DND-41 (cell line): ENCODE measurements at regions not wholly inside any gene's neighbourhood (a gene's known extent, or its start where the extent isn't known, plus 50 kb on each side); places are given as distances from the start of the nearest gene placed in this dataset.

Experiments
- ATAC-seq: fragments of 200-7000 bp; cut with Tn5 transposase; 3 replicates; pipeline ENCODE4 v1.9.1; 2021; ENCODE audit warnings: low read depth; ENCODE audit not compliant: insufficient read depth
- DNase-seq: peaks from one replicate; pipeline ENCODE4 v3.0.0-alpha.2; 2020
- H2AFZ ChIP-seq: 2 replicates; pipeline ENCODE4 v1.6.0; 2012; ENCODE audit warnings: low read depth, low read length
- H3K27ac ChIP-seq: 2 replicates; pipeline ENCODE4 v1.5.1; 2012; ENCODE audit warnings: low read length, inconsistent platforms
- H3K27me3 ChIP-seq: fragments of 200-600 bp; sonication (generic); 2 replicates; pipeline ENCODE4 v1.6.0; 2012; ENCODE audit warnings: low read length, mild to moderate bottlenecking, inconsistent platforms; ENCODE audit not compliant: insufficient read depth, poor library complexity
- H3K36me3 ChIP-seq: 2 replicates; pipeline ENCODE4 v1.5.1; 2012; ENCODE audit warnings: low read length, inconsistent platforms; ENCODE audit not compliant: insufficient read depth
- H3K4me1 ChIP-seq: 2 replicates; pipeline ENCODE4 v1.5.1; 2012; ENCODE audit warnings: mild to moderate bottlenecking, low read length; ENCODE audit not compliant: insufficient read depth
- H3K4me2 ChIP-seq: 2 replicates; pipeline ENCODE4 v1.6.0; 2012; ENCODE audit warnings: mild to moderate bottlenecking, moderate library complexity, low read length, inconsistent platforms; ENCODE audit not compliant: insufficient read depth
- H3K4me3 ChIP-seq, 2 experiments: fragments of 200-600 bp in 1 of 2; shearing (Covaris generic) in 1 of 2; 2 replicates each; pipeline ENCODE4 v1.5.1; 2012 to 2016; ENCODE audit warnings: inconsistent platforms in 2 of 2, low read length in 2 of 2, mild to moderate bottlenecking in 2 of 2, low read depth in 1 of 2, moderate library complexity in 1 of 2
- H3K79me2 ChIP-seq: 2 replicates; pipeline ENCODE4 v1.6.0; 2012; ENCODE audit warnings: low read length, inconsistent platforms; ENCODE audit not compliant: insufficient read depth
- H3K9ac ChIP-seq: 2 replicates; pipeline ENCODE4 v1.6.0; 2012; ENCODE audit warnings: low read depth, mild to moderate bottlenecking, inconsistent platforms, low read length, moderate library complexity
- H3K9me3 ChIP-seq: 2 replicates; pipeline ENCODE4 v1.5.1; 2012; ENCODE audit warnings: low read length, moderate library complexity, mild to moderate bottlenecking, inconsistent platforms; ENCODE audit not compliant: insufficient read depth, severe bottlenecking
- H4K20me1 ChIP-seq: 2 replicates; pipeline ENCODE4 v1.6.0; 2012; ENCODE audit warnings: low read length; ENCODE audit not compliant: insufficient read depth
- EZH2 ChIP-seq: IDR thresholded peaks from 3 replicates; pipeline ENCODE4 v1.6.1; 2012; ENCODE audit warnings: borderline replicate concordance, low read depth, mild to moderate bottlenecking, moderate library complexity, low read length, inconsistent platforms; ENCODE audit not compliant: severe bottlenecking
- TF ChIP-seq, protein P1 (sequence below): IDR thresholded peaks from 2 replicates; pipeline ENCODE4 v1.5.1; 2012; ENCODE audit warnings: borderline replicate concordance, low read length, moderate library complexity, mild to moderate bottlenecking; ENCODE audit not compliant: poor library complexity, severe bottlenecking; ENCODE audit errors: extremely low read depth

DNA sequence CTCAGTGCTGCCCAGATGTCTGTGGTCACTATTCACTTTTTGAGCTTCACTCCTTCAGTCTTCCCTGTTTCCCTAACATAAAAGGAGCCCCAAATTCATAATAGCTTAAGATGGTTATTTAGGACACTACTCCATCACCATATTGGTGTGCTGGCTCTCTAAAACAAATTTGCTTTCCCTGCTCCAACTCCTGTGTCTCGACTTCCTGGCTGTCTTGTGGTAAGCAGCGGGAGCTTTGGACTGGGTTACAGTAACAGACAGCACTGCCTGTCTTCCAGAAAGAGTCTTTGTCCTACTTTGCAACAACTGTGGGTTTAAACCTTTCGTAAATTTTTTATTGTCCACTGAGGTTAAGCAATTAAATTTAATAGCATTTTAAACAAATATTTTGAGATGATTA, 389.4 kb downstream of the CDH9 start:
- no peak for DNase-seq
- H4K20me1 ChIP-seq: no peaks in the 10 kb centered on the region

DNA sequence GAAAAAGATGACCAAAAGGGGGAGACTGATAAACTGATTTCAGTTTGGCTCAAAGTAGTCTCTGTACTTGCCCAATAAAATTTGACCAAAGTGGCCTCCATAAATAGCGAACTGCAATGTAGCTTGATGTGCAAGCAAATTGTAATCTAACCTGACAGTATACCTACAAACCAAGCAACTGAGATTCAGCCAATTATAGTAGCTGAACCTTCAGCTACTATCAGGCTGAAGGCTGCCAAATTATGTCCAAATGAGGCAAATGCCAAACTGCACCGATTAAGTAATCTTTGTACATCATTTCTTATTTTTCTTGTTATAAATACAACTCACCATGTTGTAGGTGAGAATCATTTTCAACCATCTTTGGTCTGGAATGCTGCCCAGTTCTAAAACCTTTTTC, 390.6 kb downstream of the CDH9 start:
- Histone ChIP-seq H3K4me2 (no peak overlapping the region), H3K9me3 (no peaks in the 10 kb centered on the region), H3K36me3 (no peaks in the 10 kb centered on the region), H3K9ac (no peak overlapping the region), H3K4me1 (no peaks in the 10 kb centered on the region), H3K27ac (no peak overlapping the region), H2AFZ (no peak overlapping the region), H3K4me3 (no peak overlapping the region), H3K79me2 (no peaks in the 10 kb centered on the region), H4K20me1 (no peaks in the 10 kb centered on the region), H3K27me3 (no peaks in the 10 kb centered on the region)
- no peak for ATAC-seq
- no peak for DNase-seq
- TF ChIP-seq EZH2: no peak
- TF ChIP-seq, protein P1, sequence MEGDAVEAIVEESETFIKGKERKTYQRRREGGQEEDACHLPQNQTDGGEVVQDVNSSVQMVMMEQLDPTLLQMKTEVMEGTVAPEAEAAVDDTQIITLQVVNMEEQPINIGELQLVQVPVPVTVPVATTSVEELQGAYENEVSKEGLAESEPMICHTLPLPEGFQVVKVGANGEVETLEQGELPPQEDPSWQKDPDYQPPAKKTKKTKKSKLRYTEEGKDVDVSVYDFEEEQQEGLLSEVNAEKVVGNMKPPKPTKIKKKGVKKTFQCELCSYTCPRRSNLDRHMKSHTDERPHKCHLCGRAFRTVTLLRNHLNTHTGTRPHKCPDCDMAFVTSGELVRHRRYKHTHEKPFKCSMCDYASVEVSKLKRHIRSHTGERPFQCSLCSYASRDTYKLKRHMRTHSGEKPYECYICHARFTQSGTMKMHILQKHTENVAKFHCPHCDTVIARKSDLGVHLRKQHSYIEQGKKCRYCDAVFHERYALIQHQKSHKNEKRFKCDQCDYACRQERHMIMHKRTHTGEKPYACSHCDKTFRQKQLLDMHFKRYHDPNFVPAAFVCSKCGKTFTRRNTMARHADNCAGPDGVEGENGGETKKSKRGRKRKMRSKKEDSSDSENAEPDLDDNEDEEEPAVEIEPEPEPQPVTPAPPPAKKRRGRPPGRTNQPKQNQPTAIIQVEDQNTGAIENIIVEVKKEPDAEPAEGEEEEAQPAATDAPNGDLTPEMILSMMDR: no peak

More for the DNA sequence above, 389.4 kb downstream of the CDH9 start:
- no peak for TF ChIP-seq EZH2
- TF ChIP-seq, protein P1: no peak
- Histone ChIP-seq H3K9ac (no peak overlapping the region), H3K27me3 (no peaks in the 10 kb centered on the region), H3K4me3 (no peak overlapping the region), H3K27ac (no peak overlapping the region), H3K36me3 (no peaks in the 10 kb centered on the region), H3K79me2 (no peaks in the 10 kb centered on the region), H2AFZ (no peak overlapping the region), H3K4me1 (no peaks in the 10 kb centered on the region), H3K9me3 (no peaks in the 10 kb centered on the region), H3K4me2 (no peak overlapping the region)
- ATAC-seq: no peak

DNA sequence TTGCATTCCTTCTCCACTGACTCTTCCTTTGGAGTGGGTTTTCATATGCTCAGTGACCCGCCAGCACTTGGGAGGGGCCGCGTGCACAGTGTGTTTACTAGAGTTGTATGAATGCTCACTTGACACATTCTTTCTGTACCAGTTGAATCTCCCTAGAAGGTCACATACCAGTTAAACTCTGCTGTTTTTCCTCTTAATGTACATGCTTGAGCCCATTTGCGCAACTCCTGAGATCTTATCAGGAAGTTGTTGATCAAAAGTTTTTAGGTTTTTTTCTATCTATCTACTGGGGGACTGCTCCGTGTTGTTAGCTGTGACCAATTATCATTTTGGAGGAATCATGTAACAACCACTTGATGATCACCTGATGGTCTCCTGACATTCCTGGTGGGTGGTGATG, 392.7 kb downstream of the CDH9 start:
- H3K4me2 ChIP-seq: no peak overlapping the region
- no peak overlapping the region for H3K9ac ChIP-seq
- no peak overlapping the region for H2AFZ ChIP-seq
- ATAC-seq: no peak
- no peaks in the 10 kb centered on the region for H4K20me1 ChIP-seq
- no peaks in the 10 kb centered on the region for H3K79me2 ChIP-seq
- H3K36me3 ChIP-seq: no peaks in the 10 kb centered on the region
- H3K4me1 ChIP-seq: no peaks in the 10 kb centered on the region
- no peaks in the 10 kb centered on the region for H3K27me3 ChIP-seq
- H3K27ac ChIP-seq: no peak overlapping the region
- H3K4me3 ChIP-seq: no peak overlapping the region
- no peak for TF ChIP-seq EZH2
- TF ChIP-seq, protein P1: no peak
- H3K9me3 ChIP-seq: no peaks in the 10 kb centered on the region
- no peak for DNase-seq

DNA sequence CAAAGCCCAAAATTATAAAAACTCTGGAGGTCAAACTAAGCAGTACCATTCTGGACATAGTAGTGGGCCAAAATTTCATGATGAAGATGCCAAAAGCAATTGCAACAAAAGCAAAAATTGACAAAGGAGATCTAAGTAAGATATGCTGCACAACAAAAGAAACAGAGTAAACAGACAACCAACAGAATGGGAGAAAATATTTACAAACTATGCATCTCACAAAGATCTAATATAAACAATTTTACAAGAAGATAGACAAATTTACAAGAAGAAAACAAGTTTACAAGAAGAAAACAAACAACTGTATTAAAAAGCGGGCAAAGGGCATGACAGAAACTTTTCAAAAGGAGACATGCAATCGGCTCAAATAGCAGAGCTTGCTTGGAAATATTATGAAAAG, 396.9 kb downstream of the CDH9 start:
- no peak overlapping the region for H2AFZ ChIP-seq
- H3K36me3 ChIP-seq: no peaks in the 10 kb centered on the region
- no peak overlapping the region for H3K9ac ChIP-seq
- H3K27me3 ChIP-seq: no peaks in the 10 kb centered on the region
- DNase-seq (no peak), ATAC-seq (no peak)
- no peak overlapping the region for H3K27ac ChIP-seq
- no peak overlapping the region for H3K4me3 ChIP-seq
- no peaks in the 10 kb centered on the region for H3K4me1 ChIP-seq
- no peaks in the 10 kb centered on the region for H4K20me1 ChIP-seq
- no peaks in the 10 kb centered on the region for H3K9me3 ChIP-seq
- H3K79me2 ChIP-seq: no peaks in the 10 kb centered on the region
- H3K4me2 ChIP-seq: no peak overlapping the region
- TF ChIP-seq, protein P1: no peak
- TF ChIP-seq EZH2: no peak
